Left cardiac atrium (tissue), 4 donors: ENCODE measurements at regions not wholly inside any gene's neighbourhood (a gene's known extent, or its start where the extent isn't known, plus 50 kb on each side); places are given as distances from the start of the nearest gene placed in this dataset.

ENCODE experiments used
- ATAC-seq, 2 donors: fragments of 200-7000 bp; cut with Tn5 transposase; one replicate each; pipeline ENCODE4 v1.9.1; 2020; ENCODE audit warnings: mild to moderate bottlenecking in 2 of 2, moderate library complexity in 2 of 2
- DNase-seq: peaks from one replicate; pipeline ENCODE4 v3.0.0-alpha.2; 2020
- intact Hi-C, 2 donors: fragments of 100-400 bp; cut with DNase I; formaldehyde crosslinking; loops; one replicate each; pipeline versions ENCODE4 v1.14.1 to v1.15.1; 2022 to 2023
- donor health status: DM: no; HTN: yes; CAD: no.
- donor health status: DM: no; HTN: yes; CAD: no; lungs with severe emphysema.
- donor health status: DM: yes; HTN: yes; CAD: no.
- donor health status: Dilated cardiomyopathy.

- ATAC-seq = no peak
- intact Hi-C loops = no loop called here
- DNase-seq = no peak
Observed at GRCh38 chr2:7895289-7895688, 786.6 kb upstream of the ID2 start.

GRCh38 chr2:7896940-7897487 is 784.8 kb upstream of the ID2 start:
- DNase-seq (no peak), ATAC-seq (no peak)
- intact Hi-C loops = no loop called here

GRCh38 chr2:7899241-7899640 is 782.6 kb upstream of the ID2 start:
- intact Hi-C loops = no loop called here
- ATAC-seq (no peak), DNase-seq (no peak)

- no peak for DNase-seq
- ATAC-seq = no peak
- intact Hi-C loops = no loop called here
Observed at GRCh38 chr2:7899923-7900322, 781.9 kb upstream of the ID2 start.

- ATAC-seq = no peak
- intact Hi-C loops = no loop called here
Observed at GRCh38 chr2:7900593-7900992, 781.3 kb upstream of the ID2 start.

GRCh38 chr2:7902251-7902765 is 779.5 kb upstream of the ID2 start:
- intact Hi-C loops = no loop called here
- DNase-seq = no peak
- no peak for ATAC-seq

More at GRCh38 chr2:7900593-7900992, 781.3 kb upstream of the ID2 start:
- no peak for DNase-seq

GRCh38 chr2:7904319-7904718 is 777.5 kb upstream of the ID2 start:
- DNase-seq = no peak
- intact Hi-C loops = no loop called here
- no peak for ATAC-seq

- intact Hi-C loops = no loop called here
- no peak for ATAC-seq
- DNase-seq = no peak
Observed at GRCh38 chr2:7905756-7906155, 776.1 kb upstream of the ID2 start.

GRCh38 chr2:7906431-7906830 is 775.4 kb upstream of the ID2 start:
- intact Hi-C loops = no loop called here
- DNase-seq (no peak), ATAC-seq (no peak)

GRCh38 chr2:7907041-7907440 is 774.8 kb upstream of the ID2 start:
- DNase-seq = no peak
- intact Hi-C loops = no loop called here
- no peak for ATAC-seq

GRCh38 chr2:7910752-7911151 is 771.1 kb upstream of the ID2 start:
- intact Hi-C loops = no loop called here
- no peak for ATAC-seq
- DNase-seq = no peak

- DNase-seq (no peak), ATAC-seq (no peak)
- intact Hi-C loops = no loop called here
Observed at GRCh38 chr2:7911196-7911595, 770.7 kb upstream of the ID2 start.

GRCh38 chr2:7913974-7914373 is 767.9 kb upstream of the ID2 start:
- no peak for DNase-seq
- intact Hi-C loops = no loop called here
- no peak for ATAC-seq

- intact Hi-C loops = no loop called here
- no peak for ATAC-seq
Observed at GRCh38 chr2:7915302-7916091, 766.4 kb upstream of the ID2 start.

GRCh38 chr2:7916670-7917069 is 765.2 kb upstream of the ID2 start:
- DNase-seq = no peak
- no peak for ATAC-seq
- intact Hi-C loops = no loop called here

More at GRCh38 chr2:7915302-7916091, 766.4 kb upstream of the ID2 start:
- DNase-seq = no peak

- ATAC-seq (no peak), DNase-seq (no peak)
- intact Hi-C loops = no loop called here
Observed at GRCh38 chr2:7919510-7919909, 762.3 kb upstream of the ID2 start.

- no peak for DNase-seq
- intact Hi-C loops = no loop called here
- no peak for ATAC-seq
Observed at GRCh38 chr2:7924023-7924762, 757.7 kb upstream of the ID2 start.

GRCh38 chr2:7925506-7925905 is 756.4 kb upstream of the ID2 start:
- ATAC-seq (no peak), DNase-seq (no peak)
- intact Hi-C loops = no loop called here

GRCh38 chr2:7927691-7928090 is 754.2 kb upstream of the ID2 start:
- no peak for ATAC-seq
- no peak for DNase-seq
- intact Hi-C loops = no loop called here

- DNase-seq (no peak), ATAC-seq (no peak)
- intact Hi-C loops = no loop called here
Observed at GRCh38 chr2:7929281-7929680, 752.6 kb upstream of the ID2 start.
